ENCODE measurements at regions not wholly inside any gene's neighbourhood (a gene's known extent, or its start where the extent isn't known, plus 50 kb on each side); places are given as distances from the start of the nearest gene placed in this dataset.

DNA sequence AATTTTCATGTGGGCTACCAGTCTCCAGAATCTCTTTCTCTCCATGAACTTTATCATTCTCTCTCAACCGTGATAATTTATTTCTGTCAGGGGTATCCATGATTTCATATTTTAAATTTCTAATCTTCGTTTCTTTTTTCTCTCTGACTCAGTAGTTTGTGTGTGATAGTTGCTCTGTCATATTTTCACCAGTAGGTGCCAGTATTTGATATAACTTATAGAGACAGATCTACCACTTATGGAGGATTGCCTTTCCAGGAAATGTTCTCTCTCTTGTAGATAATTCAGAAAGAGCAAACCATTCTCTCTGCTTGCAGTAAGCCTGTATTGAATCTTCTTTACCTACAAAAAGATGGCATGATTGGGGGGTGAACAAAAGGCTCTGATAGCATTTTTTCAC is 79.3 kb upstream of the DYNLT3 start:
- TF ChIP-seq, protein P1, sequence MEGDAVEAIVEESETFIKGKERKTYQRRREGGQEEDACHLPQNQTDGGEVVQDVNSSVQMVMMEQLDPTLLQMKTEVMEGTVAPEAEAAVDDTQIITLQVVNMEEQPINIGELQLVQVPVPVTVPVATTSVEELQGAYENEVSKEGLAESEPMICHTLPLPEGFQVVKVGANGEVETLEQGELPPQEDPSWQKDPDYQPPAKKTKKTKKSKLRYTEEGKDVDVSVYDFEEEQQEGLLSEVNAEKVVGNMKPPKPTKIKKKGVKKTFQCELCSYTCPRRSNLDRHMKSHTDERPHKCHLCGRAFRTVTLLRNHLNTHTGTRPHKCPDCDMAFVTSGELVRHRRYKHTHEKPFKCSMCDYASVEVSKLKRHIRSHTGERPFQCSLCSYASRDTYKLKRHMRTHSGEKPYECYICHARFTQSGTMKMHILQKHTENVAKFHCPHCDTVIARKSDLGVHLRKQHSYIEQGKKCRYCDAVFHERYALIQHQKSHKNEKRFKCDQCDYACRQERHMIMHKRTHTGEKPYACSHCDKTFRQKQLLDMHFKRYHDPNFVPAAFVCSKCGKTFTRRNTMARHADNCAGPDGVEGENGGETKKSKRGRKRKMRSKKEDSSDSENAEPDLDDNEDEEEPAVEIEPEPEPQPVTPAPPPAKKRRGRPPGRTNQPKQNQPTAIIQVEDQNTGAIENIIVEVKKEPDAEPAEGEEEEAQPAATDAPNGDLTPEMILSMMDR (IDR thresholded peaks at IDR 0.05; ENCODE audit: insufficient read depth, low read length), result peak; percentile 5
- no peak for TF ChIP-seq POLR2AphosphoS5 (IDR thresholded peaks at IDR 0.05; ENCODE audit: low read depth)
- Histone ChIP-seq H3K27me3 (ENCODE audit: insufficient read depth, poor library complexity, severe bottlenecking) (peaks cover 3% of the 10 kb centered on the region), H3K27ac (replicated peaks) (no peak overlapping the region), H3K4me3 (replicated peaks; ENCODE audit: insufficient read depth, low read length) (no peak overlapping the region)
- no peak for DNase-seq (ENCODE audit: low read depth in 1 of 2, low spot score in 1 of 2)

DNA sequence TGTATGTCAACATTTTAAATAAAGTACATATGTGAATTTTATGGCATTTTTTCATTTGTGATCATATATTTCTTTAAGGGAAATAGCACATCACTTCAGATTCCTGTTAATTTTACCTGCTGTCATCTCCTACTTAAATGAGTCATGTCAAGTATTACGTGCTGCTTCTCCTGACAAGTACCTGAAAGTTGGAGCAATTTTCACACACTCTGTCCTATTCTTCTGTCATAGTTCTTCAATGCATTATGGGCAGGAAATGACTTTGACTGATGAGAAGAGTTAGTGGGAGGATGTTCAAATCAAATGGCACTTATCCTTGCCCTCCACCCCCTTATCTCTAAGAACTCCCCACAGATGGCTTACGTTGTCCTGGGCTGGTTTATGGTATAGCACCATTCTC is 64.2 kb upstream of the SYTL5 start:
- Histone ChIP-seq H3K27me3 (ENCODE audit: insufficient read depth, poor library complexity, severe bottlenecking) (no peaks in the 10 kb centered on the region), H3K4me3 (replicated peaks; ENCODE audit: insufficient read depth, low read length) (no peak overlapping the region), H3K27ac (replicated peaks) (no peak overlapping the region)
- no peak for DNase-seq (ENCODE audit: low read depth in 1 of 2, low spot score in 1 of 2)
- TF ChIP-seq GABPA (IDR thresholded peaks at IDR 0.05; ENCODE audit: low read depth) (no peak), POLR2AphosphoS5 (IDR thresholded peaks at IDR 0.05; ENCODE audit: low read depth) (no peak), SPI1 (IDR thresholded peaks at IDR 0.05; ENCODE audit: borderline replicate concordance, low read depth) (no peak)
- TF ChIP-seq, protein P1 (IDR thresholded peaks at IDR 0.05; ENCODE audit: insufficient read depth, low read length), result no peak
- TF ChIP-seq, protein P2, sequence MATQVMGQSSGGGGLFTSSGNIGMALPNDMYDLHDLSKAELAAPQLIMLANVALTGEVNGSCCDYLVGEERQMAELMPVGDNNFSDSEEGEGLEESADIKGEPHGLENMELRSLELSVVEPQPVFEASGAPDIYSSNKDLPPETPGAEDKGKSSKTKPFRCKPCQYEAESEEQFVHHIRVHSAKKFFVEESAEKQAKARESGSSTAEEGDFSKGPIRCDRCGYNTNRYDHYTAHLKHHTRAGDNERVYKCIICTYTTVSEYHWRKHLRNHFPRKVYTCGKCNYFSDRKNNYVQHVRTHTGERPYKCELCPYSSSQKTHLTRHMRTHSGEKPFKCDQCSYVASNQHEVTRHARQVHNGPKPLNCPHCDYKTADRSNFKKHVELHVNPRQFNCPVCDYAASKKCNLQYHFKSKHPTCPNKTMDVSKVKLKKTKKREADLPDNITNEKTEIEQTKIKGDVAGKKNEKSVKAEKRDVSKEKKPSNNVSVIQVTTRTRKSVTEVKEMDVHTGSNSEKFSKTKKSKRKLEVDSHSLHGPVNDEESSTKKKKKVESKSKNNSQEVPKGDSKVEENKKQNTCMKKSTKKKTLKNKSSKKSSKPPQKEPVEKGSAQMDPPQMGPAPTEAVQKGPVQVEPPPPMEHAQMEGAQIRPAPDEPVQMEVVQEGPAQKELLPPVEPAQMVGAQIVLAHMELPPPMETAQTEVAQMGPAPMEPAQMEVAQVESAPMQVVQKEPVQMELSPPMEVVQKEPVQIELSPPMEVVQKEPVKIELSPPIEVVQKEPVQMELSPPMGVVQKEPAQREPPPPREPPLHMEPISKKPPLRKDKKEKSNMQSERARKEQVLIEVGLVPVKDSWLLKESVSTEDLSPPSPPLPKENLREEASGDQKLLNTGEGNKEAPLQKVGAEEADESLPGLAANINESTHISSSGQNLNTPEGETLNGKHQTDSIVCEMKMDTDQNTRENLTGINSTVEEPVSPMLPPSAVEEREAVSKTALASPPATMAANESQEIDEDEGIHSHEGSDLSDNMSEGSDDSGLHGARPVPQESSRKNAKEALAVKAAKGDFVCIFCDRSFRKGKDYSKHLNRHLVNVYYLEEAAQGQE (IDR thresholded peaks at IDR 0.05; ENCODE audit: insufficient replicate concordance, low read depth), result no peak

DNA sequence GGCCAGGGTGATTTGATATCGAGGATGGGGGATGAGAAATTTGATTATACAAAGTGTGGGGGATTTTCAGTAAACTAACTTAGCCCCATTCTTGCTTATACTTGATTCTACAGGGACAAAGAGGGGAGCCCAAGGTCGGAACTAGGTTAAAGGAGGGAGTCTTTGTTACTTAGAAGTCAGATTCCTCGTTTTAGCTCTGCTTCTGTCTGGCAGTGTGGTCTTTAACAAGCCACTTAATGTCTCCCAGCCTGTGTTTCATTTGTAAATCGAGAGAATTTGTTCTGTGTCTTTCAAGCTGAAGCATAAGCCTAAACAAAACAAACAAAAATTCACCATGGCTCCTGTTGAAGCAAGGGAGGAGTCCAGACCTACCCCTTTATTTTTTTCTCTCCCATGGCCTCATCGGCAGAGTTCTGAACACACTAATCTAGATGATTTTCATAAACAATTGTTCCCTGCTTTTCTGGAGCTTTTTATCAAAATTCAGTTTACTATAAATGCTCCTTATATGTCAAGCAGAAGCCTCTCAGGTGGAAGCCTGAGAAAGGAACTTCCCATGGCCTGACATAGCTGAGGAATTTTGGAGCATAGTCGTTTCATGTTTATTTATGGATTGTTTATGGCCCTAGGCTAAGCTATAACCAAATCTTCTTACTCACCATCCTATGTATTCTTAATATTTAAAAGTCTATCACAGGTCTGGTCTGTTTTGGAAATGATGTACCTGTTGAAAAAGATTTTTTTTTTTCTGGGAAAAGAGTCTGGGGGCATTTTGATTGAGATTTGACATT is 62.6 kb upstream of the SYTL5 start:
- TF ChIP-seq GABPA (IDR thresholded peaks at IDR 0.05; ENCODE audit: low read depth) (no peak), POLR2AphosphoS5 (IDR thresholded peaks at IDR 0.05; ENCODE audit: low read depth) (no peak), SPI1 (IDR thresholded peaks at IDR 0.05; ENCODE audit: borderline replicate concordance, low read depth) (no peak)
- TF ChIP-seq, protein P1 (IDR thresholded peaks at IDR 0.05; ENCODE audit: insufficient read depth, low read length), result no peak
- TF ChIP-seq, protein P2 (IDR thresholded peaks at IDR 0.05; ENCODE audit: insufficient replicate concordance, low read depth), result no peak
- H3K4me3 ChIP-seq (replicated peaks; ENCODE audit: insufficient read depth, low read length), result no peak overlapping the region
- DNase-seq (ENCODE audit: low read depth in 1 of 2, low spot score in 1 of 2), result no peak
- no peak overlapping the region for H3K27ac ChIP-seq (replicated peaks)
- no peaks in the 10 kb centered on the region for H3K27me3 ChIP-seq (ENCODE audit: insufficient read depth, poor library complexity, severe bottlenecking)

DNA sequence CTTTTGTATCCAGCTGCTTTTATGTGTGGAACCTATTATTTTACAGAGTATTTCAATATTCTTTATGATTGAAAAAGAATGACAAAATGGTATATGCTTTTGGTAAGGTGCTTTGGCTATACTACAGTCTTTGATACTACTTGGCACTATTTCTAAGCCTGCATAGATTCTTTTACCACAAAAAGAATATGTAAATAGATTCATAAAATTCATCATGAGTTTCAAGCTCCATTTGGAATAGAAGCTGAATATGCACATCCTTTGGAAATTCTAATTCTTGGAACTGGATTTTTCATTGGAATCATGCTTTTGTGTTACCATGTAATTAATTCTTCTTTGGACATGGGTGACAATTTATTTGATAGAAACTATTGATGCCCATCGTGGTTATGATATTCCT is 60.2 kb upstream of the SYTL5 start:
- H3K4me3 ChIP-seq (replicated peaks; ENCODE audit: insufficient read depth, low read length), result no peak overlapping the region
- no peaks in the 10 kb centered on the region for H3K27me3 ChIP-seq (ENCODE audit: insufficient read depth, poor library complexity, severe bottlenecking)
- DNase-seq (ENCODE audit: low read depth in 1 of 2, low spot score in 1 of 2), result no peak
- no peak overlapping the region for H3K27ac ChIP-seq (replicated peaks)
- TF ChIP-seq GABPA (IDR thresholded peaks at IDR 0.05; ENCODE audit: low read depth), result no peak
- TF ChIP-seq, protein P1 (IDR thresholded peaks at IDR 0.05; ENCODE audit: insufficient read depth, low read length), result no peak
- no peak for TF ChIP-seq SPI1 (IDR thresholded peaks at IDR 0.05; ENCODE audit: borderline replicate concordance, low read depth)
- no peak for TF ChIP-seq POLR2AphosphoS5 (IDR thresholded peaks at IDR 0.05; ENCODE audit: low read depth)
- TF ChIP-seq, protein P2 (IDR thresholded peaks at IDR 0.05; ENCODE audit: insufficient replicate concordance, low read depth), result no peak
